DND-41 (cell line): ENCODE measurements at regions not wholly inside any gene's neighbourhood (a gene's known extent, or its start where the extent isn't known, plus 50 kb on each side); places are given as distances from the start of the nearest gene placed in this dataset.

Experiments
- ATAC-seq: fragments of 200-7000 bp; cut with Tn5 transposase; 3 replicates; pipeline ENCODE4 v1.9.1; 2021; ENCODE audit warnings: low read depth; ENCODE audit not compliant: insufficient read depth
- DNase-seq: peaks from one replicate; pipeline ENCODE4 v3.0.0-alpha.2; 2020
- H2AFZ ChIP-seq: 2 replicates; pipeline ENCODE4 v1.6.0; 2012; ENCODE audit warnings: low read depth, low read length
- H3K27ac ChIP-seq: 2 replicates; pipeline ENCODE4 v1.5.1; 2012; ENCODE audit warnings: low read length, inconsistent platforms
- H3K27me3 ChIP-seq: fragments of 200-600 bp; sonication (generic); 2 replicates; pipeline ENCODE4 v1.6.0; 2012; ENCODE audit warnings: low read length, mild to moderate bottlenecking, inconsistent platforms; ENCODE audit not compliant: insufficient read depth, poor library complexity
- H3K36me3 ChIP-seq: 2 replicates; pipeline ENCODE4 v1.5.1; 2012; ENCODE audit warnings: low read length, inconsistent platforms; ENCODE audit not compliant: insufficient read depth
- H3K4me1 ChIP-seq: 2 replicates; pipeline ENCODE4 v1.5.1; 2012; ENCODE audit warnings: mild to moderate bottlenecking, low read length; ENCODE audit not compliant: insufficient read depth
- H3K4me2 ChIP-seq: 2 replicates; pipeline ENCODE4 v1.6.0; 2012; ENCODE audit warnings: mild to moderate bottlenecking, moderate library complexity, low read length, inconsistent platforms; ENCODE audit not compliant: insufficient read depth
- H3K4me3 ChIP-seq, 2 experiments: fragments of 200-600 bp in 1 of 2; shearing (Covaris generic) in 1 of 2; 2 replicates each; pipeline ENCODE4 v1.5.1; 2012 to 2016; ENCODE audit warnings: inconsistent platforms in 2 of 2, low read length in 2 of 2, mild to moderate bottlenecking in 2 of 2, low read depth in 1 of 2, moderate library complexity in 1 of 2
- H3K79me2 ChIP-seq: 2 replicates; pipeline ENCODE4 v1.6.0; 2012; ENCODE audit warnings: low read length, inconsistent platforms; ENCODE audit not compliant: insufficient read depth
- H3K9ac ChIP-seq: 2 replicates; pipeline ENCODE4 v1.6.0; 2012; ENCODE audit warnings: low read depth, mild to moderate bottlenecking, inconsistent platforms, low read length, moderate library complexity
- H3K9me3 ChIP-seq: 2 replicates; pipeline ENCODE4 v1.5.1; 2012; ENCODE audit warnings: low read length, moderate library complexity, mild to moderate bottlenecking, inconsistent platforms; ENCODE audit not compliant: insufficient read depth, severe bottlenecking
- H4K20me1 ChIP-seq: 2 replicates; pipeline ENCODE4 v1.6.0; 2012; ENCODE audit warnings: low read length; ENCODE audit not compliant: insufficient read depth
- CTCF ChIP-seq: IDR thresholded peaks from 2 replicates; pipeline ENCODE4 v1.5.1; 2012; ENCODE audit warnings: borderline replicate concordance, low read length, moderate library complexity, mild to moderate bottlenecking; ENCODE audit not compliant: poor library complexity, severe bottlenecking; ENCODE audit errors: extremely low read depth
- EZH2 ChIP-seq: IDR thresholded peaks from 3 replicates; pipeline ENCODE4 v1.6.1; 2012; ENCODE audit warnings: borderline replicate concordance, low read depth, mild to moderate bottlenecking, moderate library complexity, low read length, inconsistent platforms; ENCODE audit not compliant: severe bottlenecking

- H4K20me1 ChIP-seq, result no peaks in the 10 kb centered on the region
- DNase-seq, result no peak
- H3K27ac ChIP-seq, result no peak overlapping the region
- no peak for ATAC-seq
- H2AFZ ChIP-seq, result no peak overlapping the region
- peaks cover 3% of the 10 kb centered on the region for H3K9me3 ChIP-seq
- no peaks in the 10 kb centered on the region for H3K27me3 ChIP-seq
- no peak overlapping the region for H3K4me2 ChIP-seq
- H3K4me3 ChIP-seq, result no peak overlapping the region
- H3K9ac ChIP-seq, result no peak overlapping the region
- no peaks in the 10 kb centered on the region for H3K79me2 ChIP-seq
- TF ChIP-seq EZH2 (no peak), CTCF (no peak)
- no peaks in the 10 kb centered on the region for H3K4me1 ChIP-seq
- H3K36me3 ChIP-seq, result no peaks in the 10 kb centered on the region
Measured at GRCh38 chr2:150081775-150082481, 405.5 kb downstream of the RND3 start.

GRCh38 chr2:150076281-150076680 lies 411.2 kb downstream of the RND3 start:
- no peak overlapping the region for H3K4me3 ChIP-seq
- H3K4me1 ChIP-seq, result no peaks in the 10 kb centered on the region
- H3K9ac ChIP-seq, result no peak overlapping the region
- H3K27ac ChIP-seq, result no peak overlapping the region
- H3K4me2 ChIP-seq, result no peak overlapping the region
- DNase-seq (no peak), ATAC-seq (no peak)
- H3K36me3 ChIP-seq, result no peaks in the 10 kb centered on the region
- no peaks in the 10 kb centered on the region for H3K79me2 ChIP-seq
- H2AFZ ChIP-seq, result no peak overlapping the region
- TF ChIP-seq EZH2, result no peak
- TF ChIP-seq CTCF, result no peak
- H4K20me1 ChIP-seq, result no peaks in the 10 kb centered on the region
- H3K9me3 ChIP-seq, result no peaks in the 10 kb centered on the region
- no peaks in the 10 kb centered on the region for H3K27me3 ChIP-seq

- TF ChIP-seq CTCF (no peak), EZH2 (no peak)
- H3K79me2 ChIP-seq, result no peaks in the 10 kb centered on the region
- no peak for DNase-seq
- H3K4me3 ChIP-seq, result no peak overlapping the region
- no peaks in the 10 kb centered on the region for H3K27me3 ChIP-seq
- H3K9ac ChIP-seq, result no peak overlapping the region
- H2AFZ ChIP-seq, result 0 out of 2 replicates have a peak overlapping the region, but pooled peaks have one; percentile 14
- no peaks in the 10 kb centered on the region for H4K20me1 ChIP-seq
- no peak for ATAC-seq
- no peak overlapping the region for H3K27ac ChIP-seq
- no peaks in the 10 kb centered on the region for H3K9me3 ChIP-seq
- no peak overlapping the region for H3K4me2 ChIP-seq
- H3K36me3 ChIP-seq, result no peaks in the 10 kb centered on the region
- H3K4me1 ChIP-seq, result no peaks in the 10 kb centered on the region
Measured at GRCh38 chr2:150075831-150076230, 411.6 kb downstream of the RND3 start.
